ENCODE measurements at regions not wholly inside any gene's neighbourhood (a gene's known extent, or its start where the extent isn't known, plus 50 kb on each side); places are given as distances from the start of the nearest gene placed in this dataset.

GRCh38 chr15:39447881-39448280 lies 133.0 kb upstream of the THBS1 start:
- BruUV-seq (replicated peaks): no TSS peak
- TF ChIP-seq CTCF (conservative IDR thresholded peaks at IDR 0.05; ENCODE audit: low read depth, low read length): no peak
- no peak for TF ChIP-seq EZH2 (IDR thresholded peaks at IDR 0.05; ENCODE audit: borderline replicate concordance, low read depth, low read length, poor library complexity, severe bottlenecking)
- no peak for DNase-seq (ENCODE audit: low spot score)
- Histone ChIP-seq H3K4me3 (ENCODE audit: low read depth, low read length, poor library complexity, severe bottlenecking) (no peak overlapping the region), H3K36me3 (ENCODE audit: insufficient read depth, low read length, poor library complexity, severe bottlenecking) (no peaks in the 10 kb centered on the region), H3K9me3 (ENCODE audit: low read depth, low read length, poor library complexity, severe bottlenecking) (no peaks in the 10 kb centered on the region), H3K27ac (ENCODE audit: low read depth, low read length, poor library complexity, severe bottlenecking) (no peak overlapping the region), H3K4me1 (ENCODE audit: insufficient read depth, low read length, poor library complexity, severe bottlenecking) (no peaks in the 10 kb centered on the region), H3K27me3 (replicated peaks; ENCODE audit: insufficient read depth, low read depth, low read length, poor library complexity) (no peaks in the 10 kb centered on the region)
- ChIA-PET CTCF (no interaction called here), POLR2A (ENCODE audit: low non-redundant PET) (no interaction called here)
- intact Hi-C loops (cut with micrococcal nuclease; ENCODE audit: unreplicated experiment): no loop called here

GRCh38 chr15:39448409-39448808 lies 132.5 kb upstream of the THBS1 start:
- TF ChIP-seq CTCF (conservative IDR thresholded peaks at IDR 0.05; ENCODE audit: low read depth, low read length): no peak
- no peak for TF ChIP-seq EZH2 (IDR thresholded peaks at IDR 0.05; ENCODE audit: borderline replicate concordance, low read depth, low read length, poor library complexity, severe bottlenecking)
- ChIA-PET CTCF (no interaction called here), POLR2A (ENCODE audit: low non-redundant PET) (no interaction called here)
- Histone ChIP-seq H3K27me3 (replicated peaks; ENCODE audit: insufficient read depth, low read depth, low read length, poor library complexity) (no peaks in the 10 kb centered on the region), H3K9me3 (ENCODE audit: low read depth, low read length, poor library complexity, severe bottlenecking) (no peaks in the 10 kb centered on the region), H3K36me3 (ENCODE audit: insufficient read depth, low read length, poor library complexity, severe bottlenecking) (no peaks in the 10 kb centered on the region), H3K4me1 (ENCODE audit: insufficient read depth, low read length, poor library complexity, severe bottlenecking) (no peaks in the 10 kb centered on the region), H3K27ac (ENCODE audit: low read depth, low read length, poor library complexity, severe bottlenecking) (no peak overlapping the region), H3K4me3 (ENCODE audit: low read depth, low read length, poor library complexity, severe bottlenecking) (no peak overlapping the region)
- BruUV-seq (replicated peaks): no TSS peak
- DNase-seq (ENCODE audit: low spot score): no peak
- intact Hi-C loops (cut with micrococcal nuclease; ENCODE audit: unreplicated experiment): no loop called here

- H3K4me1 ChIP-seq (ENCODE audit: insufficient read depth, low read length, poor library complexity, severe bottlenecking): no peaks in the 10 kb centered on the region
- no peak overlapping the region for H3K4me3 ChIP-seq (ENCODE audit: low read depth, low read length, poor library complexity, severe bottlenecking)
- ChIA-PET POLR2A (ENCODE audit: low non-redundant PET) (no interaction called here), CTCF (no interaction called here)
- no TSS peak for BruUV-seq (replicated peaks)
- H3K9me3 ChIP-seq (ENCODE audit: low read depth, low read length, poor library complexity, severe bottlenecking): no peaks in the 10 kb centered on the region
- no peaks in the 10 kb centered on the region for H3K27me3 ChIP-seq (replicated peaks; ENCODE audit: insufficient read depth, low read depth, low read length, poor library complexity)
- no peaks in the 10 kb centered on the region for H3K36me3 ChIP-seq (ENCODE audit: insufficient read depth, low read length, poor library complexity, severe bottlenecking)
- intact Hi-C loops (cut with micrococcal nuclease; ENCODE audit: unreplicated experiment): no loop called here
- no peak overlapping the region for H3K27ac ChIP-seq (ENCODE audit: low read depth, low read length, poor library complexity, severe bottlenecking)
- no peak for DNase-seq (ENCODE audit: low spot score)
- no peak for TF ChIP-seq CTCF (conservative IDR thresholded peaks at IDR 0.05; ENCODE audit: low read depth, low read length)
- no peak for TF ChIP-seq EZH2 (IDR thresholded peaks at IDR 0.05; ENCODE audit: borderline replicate concordance, low read depth, low read length, poor library complexity, severe bottlenecking)
Observed at GRCh38 chr15:39451121-39451688, 129.7 kb upstream of the THBS1 start.
